ENCODE measurements at regions not wholly inside any gene's neighbourhood (a gene's known extent, or its start where the extent isn't known, plus 50 kb on each side); places are given as distances from the start of the nearest gene placed in this dataset.

- no peaks in the 10 kb centered on the region for H3K4me1 ChIP-seq (ENCODE audit: control insufficient read depth in 1 of 2, extremely low read depth in 1 of 2, insufficient read depth in 2 of 2, low read length in 2 of 2)
- H3K4me1 Mint-ChIP-seq = no peaks in the 10 kb centered on the region
- WGBS (ENCODE audit: insufficient coverage) = 43% methylated on average over 1 of the region's 1 CpG
Observed at GRCh38 chr12:88338486-88338885, 196.4 kb downstream of the TMTC3 start.

GRCh38 chr12:88339254-88339949 lies 197.3 kb downstream of the TMTC3 start:
- no peaks in the 10 kb centered on the region for H3K27me3 ChIP-seq (replicated peaks in 1 of 2; ENCODE audit: control insufficient read depth in 2 of 2, extremely low read depth in 1 of 2, insufficient read depth in 2 of 2, low read length in 1 of 2)

More at GRCh38 chr12:88338486-88338885, 196.4 kb downstream of the TMTC3 start:
- POLR2A ChIA-PET = no interaction called here
- H3K27ac Mint-ChIP-seq = no peak overlapping the region
- no peaks in the 10 kb centered on the region for H3K36me3 Mint-ChIP-seq
- H3K9me3 Mint-ChIP-seq = no peaks in the 10 kb centered on the region
- DNase-seq (no peak), ATAC-seq (replicated peaks in 1 of 4) (no peak)
- Histone ChIP-seq H3K4me3 (ENCODE audit: control insufficient read depth in 1 of 2, extremely low read depth in 1 of 2, low read length in 1 of 2) (no peak overlapping the region), H3K27me3 (replicated peaks in 1 of 2; ENCODE audit: control insufficient read depth in 2 of 2, extremely low read depth in 1 of 2, insufficient read depth in 2 of 2, low read length in 1 of 2) (no peaks in the 10 kb centered on the region), H3K27ac (ENCODE audit: low read length) (no peak overlapping the region), H3K9me3 (no peaks in the 10 kb centered on the region), H3K36me3 (ENCODE audit: control insufficient read depth in 2 of 2, extremely low read depth in 1 of 2, insufficient read depth in 1 of 2, low read length in 1 of 2) (no peaks in the 10 kb centered on the region)
- H3K27me3 Mint-ChIP-seq = no peaks in the 10 kb centered on the region
- H3K4me3 Mint-ChIP-seq = no peak overlapping the region
- CTCF ChIA-PET = no interaction called here

GRCh38 chr12:88339966-88340365 lies 197.9 kb downstream of the TMTC3 start:
- no peaks in the 10 kb centered on the region for H3K36me3 Mint-ChIP-seq
- Histone ChIP-seq H3K4me1 (ENCODE audit: control insufficient read depth in 1 of 2, extremely low read depth in 1 of 2, insufficient read depth in 2 of 2, low read length in 2 of 2) (no peaks in the 10 kb centered on the region), H3K27ac (ENCODE audit: low read length) (no peak overlapping the region), H3K27me3 (replicated peaks in 1 of 2; ENCODE audit: control insufficient read depth in 2 of 2, extremely low read depth in 1 of 2, insufficient read depth in 2 of 2, low read length in 1 of 2) (no peaks in the 10 kb centered on the region), H3K36me3 (ENCODE audit: control insufficient read depth in 2 of 2, extremely low read depth in 1 of 2, insufficient read depth in 1 of 2, low read length in 1 of 2) (no peaks in the 10 kb centered on the region), H3K4me3 (ENCODE audit: control insufficient read depth in 1 of 2, extremely low read depth in 1 of 2, low read length in 1 of 2) (no peak overlapping the region), H3K9me3 (no peaks in the 10 kb centered on the region)
- WGBS (ENCODE audit: insufficient coverage) = 60% methylated on average over 1 of the region's 1 CpG
- no peaks in the 10 kb centered on the region for H3K4me1 Mint-ChIP-seq
- H3K9me3 Mint-ChIP-seq = no peaks in the 10 kb centered on the region
- ATAC-seq (replicated peaks in 1 of 4) (no peak), DNase-seq (no peak)
- H3K4me3 Mint-ChIP-seq = no peak overlapping the region
- H3K27ac Mint-ChIP-seq = no peak overlapping the region
- CTCF ChIA-PET = no interaction called here
- no peaks in the 10 kb centered on the region for H3K27me3 Mint-ChIP-seq
- POLR2A ChIA-PET = no interaction called here

More at GRCh38 chr12:88339254-88339949, 197.3 kb downstream of the TMTC3 start:
- no peaks in the 10 kb centered on the region for H3K4me1 Mint-ChIP-seq
- Histone ChIP-seq H3K4me1 (ENCODE audit: control insufficient read depth in 1 of 2, extremely low read depth in 1 of 2, insufficient read depth in 2 of 2, low read length in 2 of 2) (no peaks in the 10 kb centered on the region), H3K36me3 (ENCODE audit: control insufficient read depth in 2 of 2, extremely low read depth in 1 of 2, insufficient read depth in 1 of 2, low read length in 1 of 2) (no peaks in the 10 kb centered on the region), H3K27ac (ENCODE audit: low read length) (no peak overlapping the region), H3K4me3 (ENCODE audit: control insufficient read depth in 1 of 2, extremely low read depth in 1 of 2, low read length in 1 of 2) (no peak overlapping the region), H3K9me3 (no peaks in the 10 kb centered on the region)
- no peak overlapping the region for H3K27ac Mint-ChIP-seq
- H3K27me3 Mint-ChIP-seq = no peaks in the 10 kb centered on the region
- no peak for ATAC-seq (replicated peaks in 1 of 4)
- no peaks in the 10 kb centered on the region for H3K9me3 Mint-ChIP-seq
- DNase-seq = no peak
- POLR2A ChIA-PET = no interaction called here
- H3K4me3 Mint-ChIP-seq = no peak overlapping the region
- no peaks in the 10 kb centered on the region for H3K36me3 Mint-ChIP-seq
- WGBS (ENCODE audit: insufficient coverage) = no CpG with 5 or more reads among the region's 1 CpG
- CTCF ChIA-PET = no interaction called here

GRCh38 chr12:88342251-88342806 lies 200.2 kb downstream of the TMTC3 start:
- no peaks in the 10 kb centered on the region for H3K9me3 ChIP-seq
- H3K4me1 Mint-ChIP-seq = no peaks in the 10 kb centered on the region
- DNase-seq = no peak
- H3K36me3 Mint-ChIP-seq = no peaks in the 10 kb centered on the region
- no peaks in the 10 kb centered on the region for H3K4me1 ChIP-seq (ENCODE audit: control insufficient read depth in 1 of 2, extremely low read depth in 1 of 2, insufficient read depth in 2 of 2, low read length in 2 of 2)
- no peaks in the 10 kb centered on the region for H3K36me3 ChIP-seq (ENCODE audit: control insufficient read depth in 2 of 2, extremely low read depth in 1 of 2, insufficient read depth in 1 of 2, low read length in 1 of 2)
- no peak overlapping the region for H3K27ac Mint-ChIP-seq
- no peaks in the 10 kb centered on the region for H3K27me3 Mint-ChIP-seq
- H3K27ac ChIP-seq (ENCODE audit: low read length) = no peak overlapping the region
- POLR2A ChIA-PET = interaction anchor here in 1 of 2 donors (1.0 kb wide), 1 partner anchor 13 kb away, joined by 3 read pairs; no protein-coding TSS in a partner anchor
- H3K27me3 ChIP-seq (replicated peaks in 1 of 2; ENCODE audit: control insufficient read depth in 2 of 2, extremely low read depth in 1 of 2, insufficient read depth in 2 of 2, low read length in 1 of 2) = no peaks in the 10 kb centered on the region
- CTCF ChIA-PET = no interaction called here
- H3K4me3 ChIP-seq (ENCODE audit: control insufficient read depth in 1 of 2, extremely low read depth in 1 of 2, low read length in 1 of 2) = no peak overlapping the region
- H3K4me3 Mint-ChIP-seq = no peak overlapping the region
- ATAC-seq (replicated peaks in 1 of 4) = no peak
- peaks cover 0 to 2% (median 0%) of the 10 kb centered on the region in 3 donors for H3K9me3 Mint-ChIP-seq

GRCh38 chr12:88351146-88351545 lies 209.0 kb downstream of the TMTC3 start:
- Histone ChIP-seq H3K27me3 (replicated peaks in 1 of 2; ENCODE audit: control insufficient read depth in 2 of 2, extremely low read depth in 1 of 2, insufficient read depth in 2 of 2, low read length in 1 of 2) (no peaks in the 10 kb centered on the region), H3K36me3 (ENCODE audit: control insufficient read depth in 2 of 2, extremely low read depth in 1 of 2, insufficient read depth in 1 of 2, low read length in 1 of 2) (no peaks in the 10 kb centered on the region), H3K9me3 (no peaks in the 10 kb centered on the region), H3K4me3 (ENCODE audit: control insufficient read depth in 1 of 2, extremely low read depth in 1 of 2, low read length in 1 of 2) (no peak overlapping the region), H3K27ac (ENCODE audit: low read length) (no peak overlapping the region), H3K4me1 (ENCODE audit: control insufficient read depth in 1 of 2, extremely low read depth in 1 of 2, insufficient read depth in 2 of 2, low read length in 2 of 2) (no peaks in the 10 kb centered on the region)
- ChIA-PET POLR2A (no interaction called here), CTCF (no interaction called here)
- H3K36me3 Mint-ChIP-seq = no peaks in the 10 kb centered on the region
- DNase-seq = no peak
- no peaks in the 10 kb centered on the region for H3K27me3 Mint-ChIP-seq
- no peaks in the 10 kb centered on the region for H3K4me1 Mint-ChIP-seq
- H3K27ac Mint-ChIP-seq = no peak overlapping the region
- peaks cover 0 to 8% (median 2%) of the 10 kb centered on the region in 3 donors for H3K9me3 Mint-ChIP-seq
- H3K4me3 Mint-ChIP-seq = no peak overlapping the region
- ATAC-seq (replicated peaks in 1 of 4) = no peak

GRCh38 chr12:88354691-88355090 lies 212.6 kb downstream of the TMTC3 start:
- no peaks in the 10 kb centered on the region for H3K36me3 ChIP-seq (ENCODE audit: control insufficient read depth in 2 of 2, extremely low read depth in 1 of 2, insufficient read depth in 1 of 2, low read length in 1 of 2)
- H3K27me3 ChIP-seq (replicated peaks in 1 of 2; ENCODE audit: control insufficient read depth in 2 of 2, extremely low read depth in 1 of 2, insufficient read depth in 2 of 2, low read length in 1 of 2) = no peaks in the 10 kb centered on the region
- H3K9me3 Mint-ChIP-seq = peaks cover 3 to 5% (median 4%) of the 10 kb centered on the region in 3 donors
- no peaks in the 10 kb centered on the region for H3K4me1 ChIP-seq (ENCODE audit: control insufficient read depth in 1 of 2, extremely low read depth in 1 of 2, insufficient read depth in 2 of 2, low read length in 2 of 2)
- no peaks in the 10 kb centered on the region for H3K4me1 Mint-ChIP-seq
- no peak for ATAC-seq (replicated peaks in 1 of 4)
- ChIA-PET CTCF (no interaction called here), POLR2A (interaction anchor here in 1 of 2 donors (1.0 kb wide), 1 partner anchor 12 kb away, joined by 3 read pairs; no protein-coding TSS in a partner anchor)
- no peak for DNase-seq
- H3K4me3 Mint-ChIP-seq = no peak overlapping the region
- H3K36me3 Mint-ChIP-seq = no peaks in the 10 kb centered on the region
- WGBS (ENCODE audit: insufficient coverage) = 92% methylated on average over 2 of the region's 4 CpGs
- no peak overlapping the region for H3K27ac Mint-ChIP-seq
- H3K27me3 Mint-ChIP-seq = no peaks in the 10 kb centered on the region
- H3K27ac ChIP-seq (ENCODE audit: low read length) = no peak overlapping the region
- no peaks in the 10 kb centered on the region for H3K9me3 ChIP-seq
- H3K4me3 ChIP-seq (ENCODE audit: control insufficient read depth in 1 of 2, extremely low read depth in 1 of 2, low read length in 1 of 2) = no peak overlapping the region

All from T-cell (primary cell).